ENCODE measurements at regions not wholly inside any gene's neighbourhood (a gene's known extent, or its start where the extent isn't known, plus 50 kb on each side); places are given as distances from the start of the nearest gene placed in this dataset.

DNA sequence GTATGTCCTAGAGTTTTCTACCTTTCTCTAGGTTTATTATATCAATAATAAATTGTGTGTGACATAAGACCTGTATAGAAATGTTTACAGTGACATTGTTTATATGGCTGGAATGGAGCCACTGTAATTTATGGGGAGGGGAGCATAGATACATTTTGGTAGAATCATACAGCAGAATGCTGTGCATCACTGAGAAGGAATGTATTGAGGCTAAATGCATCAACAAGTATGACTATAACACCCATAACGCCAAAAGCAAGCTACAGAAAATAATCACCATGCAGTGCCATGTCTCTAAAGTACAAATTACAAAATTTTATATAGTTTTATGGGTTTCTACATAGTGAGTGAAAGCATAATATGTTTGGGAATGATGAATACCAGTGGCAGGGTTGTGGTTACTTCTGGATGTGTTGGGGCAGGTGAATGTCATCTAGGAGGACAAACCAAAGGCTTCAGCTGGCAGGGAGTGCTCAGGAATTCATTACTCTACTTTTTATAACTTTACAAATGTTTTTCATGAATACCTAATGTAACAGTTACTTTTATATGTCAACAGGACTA lies 226.0 kb upstream of the NETO1 start:
- Histone ChIP-seq H3K9ac (ENCODE audit: low read depth in 1 of 3, low read length in 3 of 3) (no peak overlapping the region), H3K4me1 (ENCODE audit: control insufficient read depth in 3 of 3, insufficient read depth in 3 of 3, low read length in 3 of 3) (no peaks in the 10 kb centered on the region), H3K36me3 (ENCODE audit: control insufficient read depth in 3 of 3, insufficient read depth in 3 of 3, low read length in 3 of 3) (no peaks in the 10 kb centered on the region), H3K9me3 (ENCODE audit: control insufficient read depth in 3 of 3, low read length in 3 of 3) (no peaks in the 10 kb centered on the region), H3K4me3 (ENCODE audit: low read length in 3 of 3) (no peak overlapping the region), H3K27ac (ENCODE audit: low read depth, low read length) (no peak overlapping the region), H3K27me3 (ENCODE audit: control insufficient read depth in 3 of 3, insufficient read depth in 3 of 3, low read length in 3 of 3) (no peaks in the 10 kb centered on the region)

DNA sequence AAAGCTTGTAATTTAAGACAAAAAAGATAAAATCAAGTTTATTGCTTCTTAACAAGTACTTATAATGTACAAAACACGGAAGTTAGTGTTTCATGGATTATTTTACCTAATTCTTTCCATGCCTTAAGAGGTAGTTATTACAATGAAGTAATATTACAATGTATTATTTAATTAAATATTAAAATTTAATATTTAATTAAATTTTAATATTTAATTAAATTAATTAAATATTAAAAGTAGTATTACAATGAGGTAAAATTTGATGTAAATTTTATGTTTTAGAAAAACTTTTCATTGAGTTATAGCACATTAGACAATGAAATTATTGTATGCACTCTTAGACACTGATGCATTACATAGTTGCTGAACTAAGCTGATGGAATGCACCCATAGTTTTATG lies 220.7 kb upstream of the NETO1 start:
- peaks cover 0 to 3% (median 0%) of the 10 kb centered on the region in 3 donors for H3K9me3 ChIP-seq (ENCODE audit: control insufficient read depth in 3 of 3, low read length in 3 of 3)
- no peak overlapping the region for H3K4me3 ChIP-seq (ENCODE audit: low read length in 3 of 3)
- H3K4me1 ChIP-seq (ENCODE audit: control insufficient read depth in 3 of 3, insufficient read depth in 3 of 3, low read length in 3 of 3) = no peaks in the 10 kb centered on the region
- H3K27me3 ChIP-seq (ENCODE audit: control insufficient read depth in 3 of 3, insufficient read depth in 3 of 3, low read length in 3 of 3) = no peaks in the 10 kb centered on the region
- H3K36me3 ChIP-seq (ENCODE audit: control insufficient read depth in 3 of 3, insufficient read depth in 3 of 3, low read length in 3 of 3) = no peaks in the 10 kb centered on the region
- H3K27ac ChIP-seq (ENCODE audit: low read depth, low read length) = no peak overlapping the region
- no peak overlapping the region for H3K9ac ChIP-seq (ENCODE audit: low read depth in 1 of 3, low read length in 3 of 3)

DNA sequence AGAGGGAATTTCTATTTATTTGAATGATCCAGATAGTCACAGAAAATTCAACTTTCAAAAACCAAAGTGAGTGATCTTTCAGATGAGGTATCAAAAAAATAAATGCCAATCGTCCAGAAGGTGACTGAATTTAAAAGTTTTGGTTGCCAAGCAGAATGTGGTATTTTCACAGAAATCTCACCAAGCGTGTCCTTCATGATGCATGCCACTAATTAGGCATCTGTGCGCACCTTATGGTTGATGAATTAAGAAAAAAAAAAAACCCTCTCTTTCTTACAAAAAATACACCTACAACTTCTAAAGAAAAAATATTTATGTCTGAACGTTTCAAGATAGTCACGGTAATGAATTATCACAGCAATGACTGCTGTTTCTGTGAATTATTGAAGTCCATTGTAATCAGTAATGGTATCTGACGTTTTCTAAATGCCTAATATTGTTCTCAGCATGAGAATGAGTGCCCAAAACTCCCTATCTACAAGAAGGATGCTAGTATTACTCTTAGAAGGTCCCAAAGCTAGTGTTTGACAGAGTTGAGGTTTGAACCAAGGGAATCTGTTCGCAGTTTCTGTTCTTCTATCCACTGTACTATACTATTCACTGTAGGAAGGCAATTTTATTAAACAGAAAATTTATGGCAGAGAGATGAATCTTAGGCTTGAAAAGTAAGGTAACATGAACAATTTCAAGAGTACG lies 219.6 kb upstream of the NETO1 start:
- no peaks in the 10 kb centered on the region for H3K36me3 ChIP-seq (ENCODE audit: control insufficient read depth in 3 of 3, insufficient read depth in 3 of 3, low read length in 3 of 3)
- peaks cover 0 to 3% (median 0%) of the 10 kb centered on the region in 3 donors for H3K9me3 ChIP-seq (ENCODE audit: control insufficient read depth in 3 of 3, low read length in 3 of 3)

DNA sequence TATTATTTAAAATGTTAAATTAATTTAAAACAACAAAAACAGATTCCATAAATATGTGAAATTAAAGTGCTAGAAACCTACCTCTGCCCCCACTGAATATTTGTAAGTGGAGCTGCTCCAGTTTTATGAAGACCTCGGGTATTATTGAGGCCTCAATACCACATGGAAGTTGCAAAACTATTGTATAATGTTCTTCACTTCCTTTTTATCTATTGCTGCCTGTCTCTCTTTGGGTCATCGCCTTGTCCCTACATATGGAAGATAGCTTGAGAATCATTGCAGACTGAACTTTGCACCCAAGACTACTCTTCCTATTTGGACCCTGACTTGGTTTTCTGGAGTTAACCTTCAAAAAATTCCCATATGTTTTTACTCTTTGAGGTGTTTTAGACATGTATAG lies 212.1 kb upstream of the NETO1 start:
- Histone ChIP-seq H3K4me3 (ENCODE audit: low read length in 3 of 3) (no peak overlapping the region), H3K27ac (ENCODE audit: low read depth, low read length) (no peak overlapping the region), H3K27me3 (ENCODE audit: control insufficient read depth in 3 of 3, insufficient read depth in 3 of 3, low read length in 3 of 3) (no peaks in the 10 kb centered on the region), H3K9me3 (ENCODE audit: control insufficient read depth in 3 of 3, low read length in 3 of 3) (peaks cover 0 to 3% (median 0%) of the 10 kb centered on the region in 3 donors), H3K9ac (ENCODE audit: low read depth in 1 of 3, low read length in 3 of 3) (no peak overlapping the region), H3K36me3 (ENCODE audit: control insufficient read depth in 3 of 3, insufficient read depth in 3 of 3, low read length in 3 of 3) (no peaks in the 10 kb centered on the region), H3K4me1 (ENCODE audit: control insufficient read depth in 3 of 3, insufficient read depth in 3 of 3, low read length in 3 of 3) (no peaks in the 10 kb centered on the region)

More for the DNA sequence above, 219.6 kb upstream of the NETO1 start:
- H3K4me1 ChIP-seq (ENCODE audit: control insufficient read depth in 3 of 3, insufficient read depth in 3 of 3, low read length in 3 of 3) = no peaks in the 10 kb centered on the region
- no peak overlapping the region for H3K9ac ChIP-seq (ENCODE audit: low read depth in 1 of 3, low read length in 3 of 3)
- H3K27me3 ChIP-seq (ENCODE audit: control insufficient read depth in 3 of 3, insufficient read depth in 3 of 3, low read length in 3 of 3) = no peaks in the 10 kb centered on the region
- H3K4me3 ChIP-seq (ENCODE audit: low read length in 3 of 3) = no peak overlapping the region
- no peak overlapping the region for H3K27ac ChIP-seq (ENCODE audit: low read depth, low read length)

DNA sequence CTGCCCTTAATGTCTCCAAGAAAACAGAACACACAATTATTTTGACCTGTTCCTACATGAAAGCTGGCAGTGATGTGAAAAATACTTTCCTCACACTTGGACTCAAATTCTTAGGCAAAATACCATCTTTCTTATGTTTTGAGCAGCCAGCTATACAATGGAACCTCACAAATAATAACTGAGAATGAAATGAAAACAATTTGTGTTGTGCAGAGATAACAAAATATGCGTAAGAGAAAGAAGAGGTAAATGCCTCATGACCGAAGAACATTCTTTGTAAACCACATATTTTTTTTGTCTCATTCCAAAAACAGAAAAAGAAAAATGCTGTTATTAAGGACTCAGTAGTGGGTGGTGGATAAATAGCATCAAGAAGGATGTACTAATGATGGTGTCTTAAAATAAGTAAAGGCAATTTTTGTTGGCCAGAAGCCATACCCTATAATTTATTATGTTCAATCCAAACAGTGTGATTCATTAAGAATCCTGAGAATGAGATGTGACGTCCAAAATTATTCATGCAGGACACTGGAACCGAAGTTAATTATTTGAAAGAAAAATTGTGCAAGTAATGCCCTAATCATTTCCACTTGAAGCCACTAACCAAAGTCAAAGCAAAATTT lies 193.0 kb upstream of the NETO1 start:
- no peak overlapping the region for H3K9ac ChIP-seq (ENCODE audit: low read depth in 1 of 3, low read length in 3 of 3)
- H3K27ac ChIP-seq (ENCODE audit: low read depth, low read length) = no peak overlapping the region
- H3K36me3 ChIP-seq (ENCODE audit: control insufficient read depth in 3 of 3, insufficient read depth in 3 of 3, low read length in 3 of 3) = no peaks in the 10 kb centered on the region
- H3K9me3 ChIP-seq (ENCODE audit: control insufficient read depth in 3 of 3, low read length in 3 of 3) = peaks cover 0 to 2% (median 0%) of the 10 kb centered on the region in 3 donors
- H3K27me3 ChIP-seq (ENCODE audit: control insufficient read depth in 3 of 3, insufficient read depth in 3 of 3, low read length in 3 of 3) = no peaks in the 10 kb centered on the region
- no peak overlapping the region for H3K4me3 ChIP-seq (ENCODE audit: low read length in 3 of 3)
- H3K4me1 ChIP-seq (ENCODE audit: control insufficient read depth in 3 of 3, insufficient read depth in 3 of 3, low read length in 3 of 3) = no peaks in the 10 kb centered on the region

DNA sequence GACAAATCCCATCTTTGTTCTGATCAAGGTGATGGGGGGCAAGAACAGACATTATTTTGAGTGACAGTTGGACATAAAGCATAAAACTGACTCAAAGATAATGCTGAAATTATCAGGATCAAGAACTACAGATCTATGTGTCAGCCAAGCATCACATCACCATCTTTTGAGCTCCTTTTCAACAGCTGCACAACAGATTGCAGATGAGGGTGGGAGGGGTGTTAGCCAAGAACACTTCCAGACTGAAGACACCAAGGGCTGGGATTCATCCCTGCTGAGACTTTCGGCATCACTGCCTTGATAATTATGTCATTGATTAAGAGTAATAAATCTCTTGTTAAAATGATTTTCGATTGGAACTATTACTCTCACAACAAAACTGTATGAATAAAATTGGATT lies 191.5 kb upstream of the NETO1 start:
- Histone ChIP-seq H3K27ac (ENCODE audit: low read depth, low read length) (no peak overlapping the region), H3K36me3 (ENCODE audit: control insufficient read depth in 3 of 3, insufficient read depth in 3 of 3, low read length in 3 of 3) (no peaks in the 10 kb centered on the region)

DNA sequence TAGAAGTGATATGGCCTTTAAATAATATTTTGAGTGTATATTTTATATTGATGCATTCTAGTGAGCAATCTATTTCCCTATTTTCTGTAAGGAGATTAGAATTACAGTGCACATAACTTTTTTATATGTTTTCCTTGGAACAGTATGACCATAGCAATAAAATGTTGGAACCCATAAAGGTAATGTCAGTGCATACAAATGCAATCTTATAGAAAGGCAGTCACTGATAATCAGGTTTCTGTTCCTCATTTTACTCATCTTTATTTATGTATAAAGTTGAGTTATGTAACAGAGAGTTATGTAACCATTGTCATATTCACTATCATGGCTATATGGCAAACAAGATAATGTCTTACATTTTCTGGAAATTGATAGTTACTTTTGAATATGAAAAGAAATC lies 179.9 kb upstream of the NETO1 start:
- Histone ChIP-seq H3K9me3 (ENCODE audit: control insufficient read depth in 3 of 3, low read length in 3 of 3) (peaks cover 0 to 3% (median 3%) of the 10 kb centered on the region in 3 donors), H3K4me3 (ENCODE audit: low read length in 3 of 3) (no peak overlapping the region), H3K27ac (ENCODE audit: low read depth, low read length) (no peak overlapping the region), H3K27me3 (ENCODE audit: control insufficient read depth in 3 of 3, insufficient read depth in 3 of 3, low read length in 3 of 3) (no peaks in the 10 kb centered on the region), H3K9ac (ENCODE audit: low read depth in 1 of 3, low read length in 3 of 3) (no peak overlapping the region), H3K36me3 (ENCODE audit: control insufficient read depth in 3 of 3, insufficient read depth in 3 of 3, low read length in 3 of 3) (no peaks in the 10 kb centered on the region), H3K4me1 (ENCODE audit: control insufficient read depth in 3 of 3, insufficient read depth in 3 of 3, low read length in 3 of 3) (no peaks in the 10 kb centered on the region)

More for the DNA sequence above, 191.5 kb upstream of the NETO1 start:
- Histone ChIP-seq H3K27me3 (ENCODE audit: control insufficient read depth in 3 of 3, insufficient read depth in 3 of 3, low read length in 3 of 3) (no peaks in the 10 kb centered on the region), H3K9ac (ENCODE audit: low read depth in 1 of 3, low read length in 3 of 3) (no peak overlapping the region), H3K9me3 (ENCODE audit: control insufficient read depth in 3 of 3, low read length in 3 of 3) (peaks cover 0 to 2% (median 0%) of the 10 kb centered on the region in 3 donors), H3K4me3 (ENCODE audit: low read length in 3 of 3) (no peak overlapping the region), H3K4me1 (ENCODE audit: control insufficient read depth in 3 of 3, insufficient read depth in 3 of 3, low read length in 3 of 3) (no peaks in the 10 kb centered on the region)

DNA sequence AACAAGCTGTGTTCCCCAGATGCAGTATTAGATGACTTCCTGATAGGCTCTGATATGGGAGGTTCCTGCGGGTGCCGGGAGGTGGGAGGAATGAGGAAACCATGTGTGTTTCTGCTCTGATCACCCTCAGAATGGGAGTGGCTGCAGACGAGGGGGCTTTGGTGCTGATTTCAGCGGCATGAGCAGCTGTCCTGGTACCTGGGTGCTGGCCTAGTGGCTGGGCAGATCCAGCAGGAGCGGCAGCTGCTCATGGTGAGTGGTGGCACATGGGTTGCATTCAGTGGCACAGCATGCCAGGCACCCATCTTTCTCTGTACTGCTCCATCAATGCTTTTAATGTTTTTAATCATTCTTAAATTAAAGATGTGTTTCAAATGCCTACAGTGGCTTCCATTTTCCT lies 177.2 kb upstream of the NETO1 start:
- Histone ChIP-seq H3K36me3 (ENCODE audit: control insufficient read depth in 3 of 3, insufficient read depth in 3 of 3, low read length in 3 of 3) (no peaks in the 10 kb centered on the region), H3K4me3 (ENCODE audit: low read length in 3 of 3) (no peak overlapping the region), H3K9me3 (ENCODE audit: control insufficient read depth in 3 of 3, low read length in 3 of 3) (peaks cover 0 to 3% (median under 1%) of the 10 kb centered on the region in 3 donors), H3K27ac (ENCODE audit: low read depth, low read length) (no peak overlapping the region), H3K27me3 (ENCODE audit: control insufficient read depth in 3 of 3, insufficient read depth in 3 of 3, low read length in 3 of 3) (no peaks in the 10 kb centered on the region), H3K4me1 (ENCODE audit: control insufficient read depth in 3 of 3, insufficient read depth in 3 of 3, low read length in 3 of 3) (no peaks in the 10 kb centered on the region), H3K9ac (ENCODE audit: low read depth in 1 of 3, low read length in 3 of 3) (no peak overlapping the region)

DNA sequence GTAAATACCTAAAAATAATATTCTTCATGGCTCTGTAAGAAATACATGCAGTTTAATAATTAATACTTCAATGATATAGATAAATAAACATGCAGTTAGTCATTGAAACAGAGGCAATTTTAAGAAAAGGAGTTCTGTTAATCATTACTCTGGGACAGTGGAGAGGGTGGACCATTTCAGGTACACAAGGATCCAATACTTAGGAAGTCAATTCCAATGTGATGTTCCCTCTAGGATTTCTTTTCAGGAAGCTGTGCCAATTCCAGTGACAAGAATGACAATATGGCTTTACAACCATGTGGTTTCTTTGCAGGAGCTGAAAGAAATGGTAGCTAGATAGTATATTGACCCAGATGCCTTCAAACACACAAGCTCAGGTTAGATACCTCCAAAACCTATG lies 175.8 kb upstream of the NETO1 start:
- no peak overlapping the region for H3K4me3 ChIP-seq (ENCODE audit: low read length in 3 of 3)
- no peak overlapping the region for H3K9ac ChIP-seq (ENCODE audit: low read depth in 1 of 3, low read length in 3 of 3)
- H3K36me3 ChIP-seq (ENCODE audit: control insufficient read depth in 3 of 3, insufficient read depth in 3 of 3, low read length in 3 of 3) = no peaks in the 10 kb centered on the region
- no peaks in the 10 kb centered on the region for H3K4me1 ChIP-seq (ENCODE audit: control insufficient read depth in 3 of 3, insufficient read depth in 3 of 3, low read length in 3 of 3)
- H3K9me3 ChIP-seq (ENCODE audit: control insufficient read depth in 3 of 3, low read length in 3 of 3) = peaks cover 0 to 2% (median 0%) of the 10 kb centered on the region in 3 donors
- H3K27ac ChIP-seq (ENCODE audit: low read depth, low read length) = no peak overlapping the region
- H3K27me3 ChIP-seq (ENCODE audit: control insufficient read depth in 3 of 3, insufficient read depth in 3 of 3, low read length in 3 of 3) = no peaks in the 10 kb centered on the region

DNA sequence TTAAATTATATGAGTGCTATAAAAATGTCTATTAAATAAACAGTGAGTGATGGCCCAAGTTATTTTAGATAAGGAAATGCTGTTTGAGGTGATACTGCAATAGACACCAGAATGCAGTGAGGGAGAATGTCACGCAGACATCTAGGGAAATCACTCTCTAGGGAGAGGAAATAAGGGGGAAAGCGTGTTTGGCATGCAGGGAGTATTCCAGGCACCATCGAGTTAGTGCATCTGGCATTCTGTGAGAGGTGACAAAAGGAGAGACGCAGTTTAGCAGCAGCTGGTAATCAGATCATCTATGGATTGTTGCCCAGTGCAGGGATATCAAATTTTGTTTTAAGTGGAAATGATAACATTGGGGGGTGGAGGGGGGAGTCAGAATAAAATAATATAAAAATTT lies 175.4 kb upstream of the NETO1 start:
- H3K27ac ChIP-seq (ENCODE audit: low read depth, low read length) = no peak overlapping the region
- no peak overlapping the region for H3K4me3 ChIP-seq (ENCODE audit: low read length in 3 of 3)
- no peak overlapping the region for H3K9ac ChIP-seq (ENCODE audit: low read depth in 1 of 3, low read length in 3 of 3)
- peaks cover 0 to 2% (median 0%) of the 10 kb centered on the region in 3 donors for H3K9me3 ChIP-seq (ENCODE audit: control insufficient read depth in 3 of 3, low read length in 3 of 3)
- H3K27me3 ChIP-seq (ENCODE audit: control insufficient read depth in 3 of 3, insufficient read depth in 3 of 3, low read length in 3 of 3) = no peaks in the 10 kb centered on the region
- no peaks in the 10 kb centered on the region for H3K4me1 ChIP-seq (ENCODE audit: control insufficient read depth in 3 of 3, insufficient read depth in 3 of 3, low read length in 3 of 3)
- H3K36me3 ChIP-seq (ENCODE audit: control insufficient read depth in 3 of 3, insufficient read depth in 3 of 3, low read length in 3 of 3) = no peaks in the 10 kb centered on the region

Data from skeletal muscle tissue (tissue), 3 donors.